NCI-H128 (cell line): ENCODE measurements at regions not wholly inside any gene's neighbourhood (a gene's known extent, or its start where the extent isn't known, plus 50 kb on each side); places are given as distances from the start of the nearest gene placed in this dataset.

Experiments
- DNase-seq: peaks from one replicate; lab custom pipeline; 2025; ENCODE audit not compliant: unreplicated experiment; lab: John Stamatoyannopoulos, UW

DNA sequence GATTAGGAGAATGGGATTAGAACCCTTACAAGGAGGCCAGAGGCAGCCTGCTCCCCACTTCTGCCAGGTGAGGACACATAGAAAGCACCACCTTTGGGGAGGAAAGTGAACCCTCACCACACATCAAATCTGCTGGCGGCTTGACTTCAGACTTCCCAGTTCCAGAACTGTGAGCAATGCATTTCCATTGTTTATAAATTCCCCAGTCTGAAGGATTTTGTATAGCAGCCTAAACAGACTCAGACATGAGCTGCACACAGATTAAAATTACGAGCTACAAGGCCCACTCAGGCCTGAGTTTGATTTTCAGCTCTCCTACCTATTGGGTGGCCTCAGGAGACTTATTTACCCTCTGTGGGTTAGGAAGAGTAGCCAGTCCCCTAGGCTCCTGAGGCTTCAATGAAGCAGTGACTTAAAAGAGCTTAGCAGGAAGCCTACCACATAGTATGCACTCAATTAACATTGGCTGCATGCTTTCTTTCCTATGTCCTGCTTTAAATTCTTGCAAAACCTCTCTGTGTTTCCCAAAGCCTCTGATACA is 350.7 kb upstream of the ZMIZ1 start:
- DNase-seq, result no peak

DNA sequence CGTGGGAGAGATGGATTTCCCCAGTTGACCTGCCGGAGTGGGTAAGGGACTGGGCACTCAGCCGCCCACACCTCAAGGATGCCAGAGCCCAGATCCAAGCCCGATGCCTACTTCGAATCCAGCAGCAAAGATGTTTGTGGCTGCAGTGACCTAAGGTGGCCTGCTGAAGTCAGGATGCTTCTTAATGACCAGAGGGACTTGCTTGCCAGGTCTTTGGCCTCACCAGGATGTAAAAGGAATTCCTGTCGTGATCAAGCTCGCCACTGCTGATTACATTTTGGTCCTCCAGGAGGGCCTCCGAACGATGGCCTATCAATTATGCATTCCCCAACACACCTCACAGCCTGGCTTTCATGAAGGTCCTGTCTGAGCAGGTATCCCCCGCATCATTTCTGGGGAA is 349.5 kb upstream of the ZMIZ1 start:
- no peak for DNase-seq

DNA sequence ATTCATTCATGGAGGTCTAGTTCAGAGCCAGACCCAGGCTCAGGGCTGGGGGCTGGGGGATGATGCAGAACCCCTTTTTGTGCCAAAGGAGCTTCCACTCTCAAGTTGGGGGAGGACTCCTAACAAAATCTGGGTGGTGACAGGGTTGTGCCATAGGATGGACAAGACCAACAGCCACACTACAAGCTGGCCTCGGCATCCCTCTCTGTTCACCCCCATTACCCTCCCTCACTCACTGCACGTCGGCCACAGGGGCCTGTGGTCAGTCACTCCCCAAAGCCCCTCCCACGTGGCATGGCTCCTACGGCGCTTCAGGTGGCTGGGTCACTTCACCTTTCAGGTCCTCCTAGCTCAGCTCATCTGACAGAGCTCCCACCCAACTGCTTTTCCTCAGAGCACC is 348.7 kb upstream of the ZMIZ1 start:
- DNase-seq, result no peak

DNA sequence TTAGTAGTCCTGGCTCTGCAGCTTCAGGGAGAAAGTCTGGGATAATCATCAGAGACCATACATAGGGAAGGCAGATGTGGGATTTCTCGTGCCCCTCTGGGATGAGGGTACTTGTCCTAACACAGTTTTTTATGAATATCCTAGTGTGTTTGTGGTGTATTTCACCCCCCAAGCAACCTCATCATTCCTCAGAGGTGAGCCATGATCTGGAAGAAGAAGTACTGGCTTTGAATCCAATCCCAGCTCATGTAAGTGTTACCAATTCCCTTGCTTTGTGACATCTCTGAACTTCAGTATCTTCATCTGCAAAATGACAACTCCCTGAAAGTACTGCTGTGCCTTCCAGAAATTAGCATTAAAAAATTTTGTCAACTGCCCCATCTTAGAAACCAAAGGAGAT is 347.5 kb upstream of the ZMIZ1 start:
- DNase-seq, result no peak

DNA sequence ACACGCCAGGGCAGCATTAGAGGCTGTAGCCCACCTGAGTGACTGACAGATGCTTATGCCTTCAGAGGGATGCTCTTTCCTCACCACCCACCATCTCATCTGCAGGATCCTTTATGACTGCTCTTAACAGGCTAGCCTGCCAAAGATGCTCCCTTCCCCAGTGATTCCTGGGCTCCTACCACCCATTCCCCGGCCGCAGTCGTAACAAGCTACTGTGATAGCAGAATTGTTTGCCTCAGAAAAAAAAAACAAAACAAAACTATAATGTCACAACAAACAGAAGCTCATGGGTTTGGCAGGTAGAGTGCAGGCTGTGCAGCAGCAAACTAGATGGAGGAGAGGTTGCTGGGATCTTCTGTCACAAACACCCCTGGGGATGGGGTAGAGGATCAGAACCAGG is 343.9 kb upstream of the ZMIZ1 start:
- DNase-seq, result no peak

DNA sequence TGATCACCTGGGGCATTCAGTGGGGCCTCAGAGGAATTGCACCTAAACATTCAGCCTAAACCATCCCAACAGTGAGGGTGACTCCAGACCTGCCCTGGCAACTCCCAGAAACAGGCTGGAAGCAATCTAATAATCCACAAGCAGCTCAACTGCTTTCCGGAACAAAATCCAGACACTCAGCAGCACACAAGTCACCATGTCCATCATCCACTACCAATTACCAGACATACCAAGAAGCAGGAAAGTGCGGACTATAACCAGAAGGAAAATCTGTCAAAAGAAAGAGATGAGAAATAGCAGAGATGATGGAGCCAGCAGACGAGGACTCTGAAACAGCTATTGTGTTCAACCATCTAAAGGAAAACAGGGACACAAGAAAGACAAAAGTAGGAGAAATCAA is 342.6 kb upstream of the ZMIZ1 start:
- DNase-seq, result no peak

DNA sequence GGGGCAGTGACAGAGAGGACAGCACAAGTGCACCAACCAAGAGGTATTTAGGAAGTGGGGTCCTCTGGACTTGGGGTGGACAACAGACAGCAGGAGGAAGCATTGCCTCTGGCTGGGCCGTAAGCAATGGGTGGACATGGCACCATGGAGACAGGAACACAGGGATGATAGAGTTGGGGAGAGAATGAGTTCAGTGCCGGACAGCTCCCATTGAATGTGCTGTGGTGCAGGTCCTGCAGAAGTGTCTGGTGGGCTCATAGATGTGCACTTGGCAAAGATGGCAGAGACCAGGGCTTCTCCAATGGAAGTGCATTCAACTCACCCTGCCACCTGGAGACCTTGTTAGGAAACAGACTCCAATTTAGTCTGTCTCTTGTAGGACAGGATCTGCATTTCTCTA is 341.5 kb upstream of the ZMIZ1 start:
- no peak for DNase-seq

DNA sequence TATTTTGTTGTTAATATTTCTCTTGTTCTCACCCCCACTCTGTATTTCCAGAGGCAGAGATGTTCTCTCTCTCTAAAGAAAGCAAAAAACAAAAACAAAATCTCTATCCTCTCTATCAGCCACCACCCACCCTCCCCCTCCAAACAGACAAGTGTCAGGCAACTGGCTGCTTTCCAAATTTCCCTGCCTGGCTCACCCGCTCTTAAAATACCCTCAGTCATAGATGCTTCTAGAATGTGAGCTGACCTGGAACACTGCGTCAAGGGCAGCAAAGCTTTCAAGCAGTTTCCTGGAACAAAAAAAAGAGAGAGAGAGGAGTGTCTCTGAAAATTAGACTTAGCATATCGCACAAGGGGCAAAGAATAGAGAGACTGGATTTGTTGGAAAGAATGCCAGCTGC is 341.0 kb upstream of the ZMIZ1 start:
- DNase-seq, result peak; percentile 43

DNA sequence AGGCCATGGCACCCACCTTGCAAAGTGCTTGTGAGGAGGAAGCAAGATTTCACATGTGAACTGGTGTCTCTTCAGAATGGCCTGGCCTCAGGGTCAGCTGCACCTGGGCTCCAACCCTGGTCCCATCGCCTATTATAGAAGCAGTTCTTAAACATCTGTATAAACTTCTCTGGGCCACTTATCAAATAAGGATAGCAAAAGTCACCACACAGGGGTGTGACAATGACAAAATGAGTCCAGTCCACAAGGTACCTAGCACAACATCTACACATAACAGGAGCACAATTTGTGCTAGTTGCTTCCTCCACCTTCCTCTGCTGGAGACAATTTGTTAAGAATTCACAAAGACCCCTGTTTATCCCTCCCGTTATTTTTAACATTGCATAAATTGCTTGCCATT is 340.6 kb upstream of the ZMIZ1 start:
- no peak for DNase-seq

DNA sequence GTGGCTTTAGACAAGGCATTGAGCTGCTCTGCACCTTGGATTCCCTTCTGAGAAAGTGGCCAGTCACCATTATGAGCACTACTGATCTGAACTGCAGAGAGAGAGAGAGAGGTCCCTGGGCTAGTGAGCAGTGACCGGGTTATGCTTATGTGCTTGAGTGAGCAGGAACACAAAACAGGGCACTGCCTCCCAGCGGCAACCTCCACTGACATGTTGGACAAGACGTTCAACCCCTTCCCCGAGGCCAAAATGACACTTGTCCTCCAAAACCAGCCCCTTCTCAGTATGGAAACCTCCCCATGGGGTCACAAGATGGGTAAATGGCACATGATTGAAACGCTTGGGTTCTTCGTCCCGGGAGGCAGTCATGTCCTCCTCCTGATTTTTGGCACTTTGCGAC is 339.4 kb upstream of the ZMIZ1 start:
- DNase-seq, result no peak

DNA sequence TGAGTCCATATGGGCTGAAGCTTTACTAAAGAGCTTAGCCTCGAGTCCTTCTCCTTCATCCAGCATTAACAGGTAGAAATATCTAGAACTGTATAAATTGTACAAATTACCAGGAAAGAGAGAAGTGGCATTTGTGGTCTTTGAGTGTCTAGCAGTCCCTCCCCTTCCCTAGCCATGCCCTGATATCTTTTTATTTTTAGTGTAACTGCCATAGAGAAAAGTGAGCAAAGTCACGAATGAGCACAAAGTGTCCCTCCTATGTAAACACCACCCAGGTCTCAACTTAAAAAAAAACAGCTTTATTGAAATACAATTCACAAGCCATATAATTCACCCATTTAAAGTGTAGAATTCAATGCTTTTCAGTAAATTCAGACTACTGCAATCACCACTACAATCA is 339.0 kb upstream of the ZMIZ1 start:
- no peak for DNase-seq

DNA sequence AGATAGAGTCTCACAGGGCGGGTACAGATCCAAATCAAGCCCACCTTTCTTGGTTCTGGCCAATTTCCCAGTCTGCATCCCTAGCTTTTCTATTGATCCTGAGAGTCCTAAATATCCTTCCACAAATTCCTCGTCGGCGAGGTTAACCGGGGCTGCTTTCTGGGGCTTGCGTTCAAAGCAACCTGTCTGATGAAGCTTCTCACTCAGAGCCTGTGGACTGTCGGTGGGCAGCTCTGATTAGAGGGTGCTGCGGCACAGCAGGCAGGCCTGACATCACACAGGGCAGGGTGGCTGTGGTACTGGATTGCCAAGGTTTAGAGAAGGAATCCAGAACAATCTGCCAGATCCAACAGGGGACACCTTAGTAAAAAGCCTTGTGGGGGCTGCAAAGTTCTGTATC is 338.0 kb upstream of the ZMIZ1 start:
- no peak for DNase-seq

DNA sequence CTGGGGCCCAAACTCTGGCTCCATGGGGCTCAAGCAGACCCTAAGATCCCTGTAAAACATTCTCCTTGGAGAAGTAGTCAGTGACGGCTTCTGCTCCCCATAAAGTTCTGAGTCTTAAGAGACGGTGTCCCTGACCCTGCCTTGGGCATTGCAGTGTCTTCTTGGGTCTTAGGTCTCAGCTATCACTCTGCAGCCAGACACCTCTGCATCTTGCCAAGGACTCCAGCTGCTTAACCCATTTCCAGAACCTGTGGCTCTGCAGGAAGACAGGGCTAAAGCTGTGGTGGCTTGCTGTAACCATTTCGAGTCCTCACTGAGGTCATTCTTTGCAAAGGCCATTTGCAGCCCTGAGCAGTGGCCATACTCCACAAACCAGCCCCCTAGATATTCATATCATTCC is 337.1 kb upstream of the ZMIZ1 start:
- DNase-seq, result no peak

DNA sequence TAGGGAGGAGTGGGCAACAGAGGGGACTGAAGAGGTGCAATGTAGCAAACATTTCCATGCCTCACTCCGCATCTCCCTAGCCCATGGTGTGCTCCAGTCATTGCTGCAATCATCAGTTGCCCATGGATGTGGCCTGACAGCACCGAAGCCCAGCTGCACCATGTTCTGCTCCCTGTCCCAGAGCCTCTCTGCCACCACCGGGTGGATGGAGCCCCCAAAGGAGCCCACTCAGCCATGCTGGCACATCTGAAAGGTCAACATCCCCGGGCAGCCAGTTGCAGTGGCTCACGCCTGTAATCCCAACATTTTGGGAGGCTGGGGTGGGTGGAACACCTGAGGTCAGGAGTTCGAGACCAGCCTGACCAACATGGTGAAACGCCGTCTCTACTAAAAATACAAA is 336.4 kb upstream of the ZMIZ1 start:
- no peak for DNase-seq

DNA sequence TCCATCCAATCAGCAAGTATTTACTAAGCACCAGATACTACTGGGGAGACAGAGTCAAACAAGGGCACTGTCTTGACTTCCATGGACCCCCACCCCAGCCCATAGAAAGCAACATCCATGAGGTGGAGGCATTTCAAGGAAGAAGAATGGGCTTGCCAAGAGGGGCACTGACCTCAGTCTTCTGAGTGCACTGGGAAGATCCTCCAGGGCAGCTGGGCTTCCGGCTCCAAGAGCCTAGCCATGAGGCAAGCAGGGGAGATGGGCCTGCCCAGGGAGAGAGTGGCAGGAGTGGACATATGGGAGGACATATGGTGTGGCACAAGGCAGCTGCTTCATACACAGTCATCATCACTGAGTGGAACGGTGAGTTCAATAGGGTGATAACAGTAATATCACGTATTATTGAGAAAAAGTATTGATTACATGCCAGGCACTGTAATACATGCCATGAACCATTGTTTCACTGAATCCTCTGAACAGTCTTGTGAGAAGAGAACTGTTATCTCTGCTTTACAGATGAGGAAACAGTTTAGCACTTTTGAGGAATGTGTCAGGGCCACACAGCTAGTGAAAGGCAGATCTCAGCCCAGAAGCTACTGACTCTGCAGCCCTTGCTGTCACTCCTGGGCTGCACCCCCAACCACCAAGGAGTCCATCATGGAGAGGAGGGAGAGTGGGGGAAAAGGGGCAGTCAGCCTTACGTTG is 331.7 kb upstream of the ZMIZ1 start:
- no peak for DNase-seq

DNA sequence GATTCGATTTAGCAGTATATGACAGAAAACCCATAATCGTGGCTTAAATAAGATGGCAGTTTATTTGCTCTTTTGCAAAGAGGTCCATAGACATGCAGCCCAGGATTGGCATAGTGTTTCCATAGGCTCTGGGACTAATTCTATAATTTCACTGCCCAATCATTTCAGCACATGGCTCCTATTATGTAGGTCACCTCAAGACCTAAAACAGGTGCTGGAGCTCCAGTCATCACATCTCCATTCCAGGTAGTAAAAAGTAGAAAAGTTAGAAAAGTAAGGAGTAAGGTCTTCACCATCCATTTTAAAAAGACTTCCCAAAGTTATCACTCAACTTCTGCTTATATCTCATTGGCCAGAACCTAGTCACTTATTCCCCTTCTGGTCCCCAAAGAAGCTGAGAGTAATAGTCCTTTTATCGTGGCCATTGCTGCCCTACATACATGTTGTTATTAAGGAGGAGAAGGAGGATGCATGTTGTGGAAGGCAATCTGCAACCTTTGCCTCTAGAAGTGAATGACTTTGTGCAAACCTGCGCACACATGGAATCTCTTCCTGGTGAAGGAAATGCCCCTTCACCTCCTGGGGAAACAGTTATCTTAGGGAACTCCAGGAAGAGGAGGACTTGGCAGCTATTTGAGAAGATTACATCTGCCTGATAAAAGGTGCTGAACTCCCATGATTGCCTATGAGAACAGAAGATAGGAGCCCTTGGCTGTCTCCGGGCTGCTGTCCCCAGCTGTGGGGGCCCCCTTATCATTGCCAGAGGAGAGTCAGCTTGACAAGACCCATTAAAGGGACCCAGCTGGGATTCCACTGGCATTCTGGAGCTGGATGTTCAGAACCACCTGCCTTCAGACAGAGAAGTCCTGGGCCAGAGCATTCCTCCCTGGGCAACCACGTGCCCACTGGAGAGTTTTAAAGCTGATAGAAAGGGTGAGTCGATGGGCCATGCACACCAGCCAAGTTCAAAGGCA is 330.6 kb upstream of the ZMIZ1 start:
- DNase-seq, result no peak

DNA sequence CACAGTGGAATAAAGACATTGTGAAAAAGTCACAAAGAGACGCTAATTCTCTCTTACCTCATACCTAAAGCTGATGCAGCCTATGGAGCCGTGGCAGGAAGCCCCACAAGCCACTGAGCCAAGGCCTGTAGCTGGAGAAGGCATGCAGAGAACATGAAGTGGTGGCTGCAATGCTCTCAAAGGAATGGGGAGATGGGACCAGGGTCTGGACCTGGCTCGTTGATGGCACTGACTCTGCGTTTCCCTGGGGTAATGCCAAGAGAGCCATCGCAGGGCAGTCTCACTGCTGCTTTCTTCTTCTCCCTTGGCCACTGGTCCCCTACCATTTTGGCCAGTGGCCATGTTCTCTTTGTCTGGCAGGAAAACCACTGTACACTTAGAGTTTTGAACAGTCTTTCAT is 329.9 kb upstream of the ZMIZ1 start:
- DNase-seq, result no peak

DNA sequence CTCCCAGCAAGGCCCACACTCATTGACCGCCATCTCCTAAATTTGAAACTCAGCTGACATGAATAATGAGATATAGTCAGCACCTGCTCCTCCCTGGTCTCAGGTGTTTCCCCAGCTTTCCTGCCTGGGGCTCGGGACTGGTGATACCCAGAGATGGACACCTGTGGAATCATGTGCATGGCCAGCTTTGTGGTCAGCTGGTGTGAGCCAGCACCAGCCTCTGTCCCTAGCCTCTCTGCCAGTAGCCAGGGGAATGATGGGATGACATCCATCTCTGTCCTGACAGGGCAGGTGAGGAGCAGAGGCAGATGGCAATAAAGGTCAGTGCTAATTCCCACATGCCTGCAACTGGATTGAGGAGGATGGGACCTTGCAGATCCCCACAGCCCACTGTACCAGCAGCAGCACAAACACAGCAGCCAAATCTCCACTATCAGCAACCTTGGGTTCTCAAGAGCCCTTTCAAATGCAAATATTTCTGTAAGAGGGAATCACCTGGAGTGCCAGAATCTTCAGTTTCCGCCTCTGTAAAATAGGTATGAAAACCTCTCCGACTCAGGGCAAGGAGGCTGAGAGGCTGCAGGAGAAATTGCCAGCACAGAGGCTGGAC is 329.2 kb upstream of the ZMIZ1 start:
- no peak for DNase-seq

DNA sequence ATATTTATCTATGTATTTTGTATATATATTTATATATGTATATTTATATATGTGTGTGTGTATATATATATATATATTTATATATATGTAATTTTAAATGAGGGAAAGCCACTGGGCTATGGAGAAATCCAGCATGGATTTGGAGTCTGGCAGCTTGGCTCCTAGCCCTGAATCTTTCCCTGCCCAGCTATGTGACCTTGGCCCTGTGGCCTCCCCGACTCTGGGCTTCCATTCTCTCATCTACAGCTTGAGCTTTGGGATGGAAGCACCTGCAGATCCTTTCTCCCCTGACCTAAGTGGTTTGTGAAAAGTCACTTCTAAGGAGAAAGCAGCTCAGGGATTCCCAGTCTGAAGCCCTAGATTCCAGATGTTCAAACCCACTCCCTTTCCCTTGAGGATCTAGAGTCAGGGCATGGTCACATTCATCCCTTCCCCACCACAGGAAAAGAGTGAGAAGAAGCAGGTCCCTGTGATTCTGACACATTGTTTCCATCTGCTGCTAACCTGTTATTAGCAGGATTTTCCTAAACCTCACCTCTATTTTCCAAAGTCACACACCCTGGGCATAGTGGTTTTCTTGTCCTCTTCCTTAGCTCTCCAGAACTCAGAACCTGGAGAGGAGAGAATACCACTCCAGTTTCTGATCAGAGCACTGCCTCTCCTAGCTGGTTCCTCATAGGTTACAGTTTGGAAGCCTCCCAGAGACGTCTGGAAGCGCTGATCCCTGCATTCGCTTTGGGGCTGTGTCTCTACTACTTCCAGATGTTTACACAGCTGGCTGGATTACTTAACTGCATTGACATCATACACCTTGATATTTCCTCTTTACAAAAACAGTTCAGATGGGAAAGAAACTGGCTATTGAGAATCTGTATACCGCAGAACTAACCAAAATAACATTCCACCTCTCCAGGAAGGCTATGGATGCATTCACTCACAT is 327.5 kb upstream of the ZMIZ1 start:
- DNase-seq, result no peak

DNA sequence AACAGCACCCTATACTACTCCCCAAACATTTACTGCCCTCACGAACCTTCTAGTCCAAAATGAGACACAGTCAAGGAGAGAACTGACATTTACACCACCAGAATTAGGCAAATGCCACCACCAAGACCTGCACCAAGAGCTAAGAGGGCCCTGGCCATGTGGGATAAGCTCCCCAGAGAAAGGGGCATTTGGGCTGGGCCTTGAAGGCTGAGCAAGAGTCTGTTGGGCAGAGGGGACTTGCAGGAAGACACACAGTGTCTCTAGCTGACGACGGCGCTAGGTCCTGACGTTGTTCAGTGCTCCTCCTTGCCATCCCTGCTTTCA is 326.4 kb upstream of the ZMIZ1 start:
- DNase-seq, result no peak
